ENCODE measurements at regions not wholly inside any gene's neighbourhood (a gene's known extent, or its start where the extent isn't known, plus 50 kb on each side); places are given as distances from the start of the nearest gene placed in this dataset.
A peak's percentile ranks its signal among the peaks of the same experiment; 100 is the strongest.
"Not testable (repeated sequence)": the region's sequence is repeated elsewhere in the genome, so short reads cannot be mapped to it uniquely, and the experiment has no call there.

DNA sequence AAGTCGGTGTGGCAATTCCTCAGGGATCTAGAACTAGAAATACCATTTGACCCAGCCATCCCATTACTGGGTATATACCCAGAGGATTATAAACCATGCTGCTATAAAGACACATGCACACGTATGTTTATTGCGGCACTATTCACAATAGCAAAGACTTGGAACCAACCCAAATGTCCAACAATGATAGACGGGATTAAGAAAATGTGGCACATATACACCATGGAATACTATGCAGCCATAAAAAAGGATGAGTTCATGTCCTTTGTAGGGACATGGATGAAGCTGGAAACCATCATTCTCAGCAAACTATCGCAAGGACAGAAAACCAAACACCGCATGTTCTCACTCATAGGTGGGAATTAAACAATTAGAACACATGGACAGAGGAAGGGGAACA is 80.6 kb upstream of the ST3GAL5 start:
- H3K4me2 ChIP-seq (ENCODE audit: low read length); DNase-seq (ENCODE audit: low read depth, low spot score); H3K9me2 ChIP-seq (ENCODE audit: insufficient read depth); H2AFZ ChIP-seq (ENCODE audit: low read depth, low read length, poor library complexity, severe bottlenecking); H3K27ac ChIP-seq (ENCODE audit: low read depth, low read length); H3K4me1 ChIP-seq (ENCODE audit: control insufficient read depth in 1 of 2, insufficient read depth in 2 of 2, low read length in 2 of 2); H3K4me3 ChIP-seq (replicated peaks in 1 of 2; ENCODE audit: low read depth in 1 of 2, low read length in 2 of 2); H3K27me3 ChIP-seq (ENCODE audit: insufficient read depth, low read length); intact Hi-C loops (cut with micrococcal nuclease); POLR2A ChIA-PET; RAD21 ChIA-PET (ENCODE audit: low non-redundant PET in 1 of 2, low total read pairs in 2 of 2, uncharacterized antibody in 2 of 2, unreplicated experiment in 2 of 2); ATAC-seq; H3K9ac ChIP-seq (ENCODE audit: low read length); H3K36me3 ChIP-seq (ENCODE audit: control insufficient read depth in 1 of 2, insufficient read depth in 2 of 2, low read length in 2 of 2); BruUV-seq (replicated peaks); CTCF ChIA-PET; H3K79me2 ChIP-seq (ENCODE audit: insufficient read depth, low read length); H4K20me1 ChIP-seq (ENCODE audit: insufficient read depth); H3K9me3 ChIP-seq (ENCODE audit: control insufficient read depth in 1 of 2, insufficient read depth in 1 of 2, low read depth in 1 of 2, low read length in 2 of 2): not testable (repeated sequence)

DNA sequence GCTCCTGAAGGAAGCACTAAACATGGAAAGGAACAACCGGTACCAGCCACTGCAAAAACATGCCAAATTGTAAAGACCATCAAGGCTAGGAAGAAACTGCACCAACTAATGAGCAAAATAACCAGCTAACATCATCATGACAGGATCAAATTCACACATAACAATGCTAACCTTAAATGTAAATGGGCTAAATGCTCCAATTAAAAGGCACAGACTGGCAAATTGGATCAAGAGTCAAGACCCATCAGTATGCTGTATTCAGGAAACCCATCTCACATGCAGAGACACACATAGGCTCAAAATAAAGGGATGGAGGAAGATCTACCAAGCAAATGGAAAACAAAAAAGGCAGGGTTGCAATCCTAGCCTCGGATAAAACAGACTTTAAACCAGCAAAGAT is 77.0 kb upstream of the ST3GAL5 start:
- H3K4me1 ChIP-seq (ENCODE audit: control insufficient read depth in 1 of 2, insufficient read depth in 2 of 2, low read length in 2 of 2) = peaks cover 5 to 20% of the 10 kb centered on the region in 2 experiments; a peak in 3 of 4 replicates
- H3K4me3 ChIP-seq (replicated peaks in 1 of 2; ENCODE audit: low read depth in 1 of 2, low read length in 2 of 2); POLR2A ChIA-PET; H3K79me2 ChIP-seq (ENCODE audit: insufficient read depth, low read length); RAD21 ChIA-PET (ENCODE audit: low non-redundant PET in 1 of 2, low total read pairs in 2 of 2, uncharacterized antibody in 2 of 2, unreplicated experiment in 2 of 2); H3K36me3 ChIP-seq (ENCODE audit: control insufficient read depth in 1 of 2, insufficient read depth in 2 of 2, low read length in 2 of 2); H3K9me2 ChIP-seq (ENCODE audit: insufficient read depth); H3K4me2 ChIP-seq (ENCODE audit: low read length); BruUV-seq (replicated peaks); intact Hi-C loops (cut with micrococcal nuclease); H3K27me3 ChIP-seq (ENCODE audit: insufficient read depth, low read length); ATAC-seq; H4K20me1 ChIP-seq (ENCODE audit: insufficient read depth); H2AFZ ChIP-seq (ENCODE audit: low read depth, low read length, poor library complexity, severe bottlenecking); H3K9ac ChIP-seq (ENCODE audit: low read length); H3K9me3 ChIP-seq (ENCODE audit: control insufficient read depth in 1 of 2, insufficient read depth in 1 of 2, low read depth in 1 of 2, low read length in 2 of 2); H3K27ac ChIP-seq (ENCODE audit: low read depth, low read length); DNase-seq (ENCODE audit: low read depth, low spot score); CTCF ChIA-PET: not testable (repeated sequence)

DNA sequence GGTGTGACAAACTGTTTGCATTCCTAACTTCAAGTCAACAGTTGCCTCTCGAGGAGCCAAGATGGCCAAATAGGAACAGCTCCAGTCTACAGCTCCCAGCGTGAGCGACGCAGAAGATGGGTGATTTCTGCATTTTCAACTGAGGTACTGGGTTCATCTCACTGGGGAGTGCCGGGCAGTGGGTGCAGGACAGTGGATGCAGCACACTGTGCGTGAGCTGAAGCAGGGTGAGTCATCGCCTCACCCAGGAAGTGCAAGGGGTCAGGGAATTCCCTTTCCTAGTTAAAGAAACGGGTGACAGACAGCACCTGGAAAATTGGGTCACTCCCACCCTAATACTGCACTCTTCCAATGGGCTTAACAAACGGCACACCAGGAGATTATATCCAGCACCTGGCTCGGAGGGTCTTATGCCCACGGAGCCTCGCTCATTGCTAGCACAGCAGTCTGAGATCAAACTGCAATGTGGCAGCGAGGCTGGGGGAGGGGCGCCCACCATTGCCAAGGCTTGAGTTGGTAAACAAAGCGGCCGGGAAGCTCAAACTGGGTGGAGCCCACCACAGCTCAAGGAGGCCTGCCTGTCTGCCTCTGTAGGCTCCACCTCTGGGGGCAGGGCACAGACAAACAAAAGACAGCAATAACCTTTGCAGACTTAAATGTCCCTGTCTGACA is 75.1 kb upstream of the ST3GAL5 start:
- peak overlapping the region; percentile 72 for H3K4me2 ChIP-seq (ENCODE audit: low read length)
- H3K9me2 ChIP-seq (ENCODE audit: insufficient read depth); H3K79me2 ChIP-seq (ENCODE audit: insufficient read depth, low read length); H3K27ac ChIP-seq (ENCODE audit: low read depth, low read length); BruUV-seq (replicated peaks); POLR2A ChIA-PET; DNase-seq (ENCODE audit: low read depth, low spot score); H3K9ac ChIP-seq (ENCODE audit: low read length); intact Hi-C loops (cut with micrococcal nuclease); H3K27me3 ChIP-seq (ENCODE audit: insufficient read depth, low read length); H3K36me3 ChIP-seq (ENCODE audit: control insufficient read depth in 1 of 2, insufficient read depth in 2 of 2, low read length in 2 of 2); RAD21 ChIA-PET (ENCODE audit: low non-redundant PET in 1 of 2, low total read pairs in 2 of 2, uncharacterized antibody in 2 of 2, unreplicated experiment in 2 of 2); H3K9me3 ChIP-seq (ENCODE audit: control insufficient read depth in 1 of 2, insufficient read depth in 1 of 2, low read depth in 1 of 2, low read length in 2 of 2); H2AFZ ChIP-seq (ENCODE audit: low read depth, low read length, poor library complexity, severe bottlenecking); H4K20me1 ChIP-seq (ENCODE audit: insufficient read depth); CTCF ChIA-PET: not testable (repeated sequence)
- H3K4me1 ChIP-seq (ENCODE audit: control insufficient read depth in 1 of 2, insufficient read depth in 2 of 2, low read length in 2 of 2) = peaks cover 5 to 20% of the 10 kb centered on the region in 2 experiments; a peak in 3 of 4 replicates
- peak overlapping the region in 1 of 2 experiments; percentile 39; a peak in 2 of 4 replicates for H3K4me3 ChIP-seq (replicated peaks in 1 of 2; ENCODE audit: low read depth in 1 of 2, low read length in 2 of 2)
- TF ChIP-seq JUND (IDR thresholded peaks at IDR 0.05) (peak; percentile 72), SP1 (IDR thresholded peaks at IDR 0.05; ENCODE audit: low read depth) (0 out of 2 replicates have a peak, but pooled peaks have one; percentile 31), FOSL1 (IDR thresholded peaks at IDR 0.05; ENCODE audit: low read depth) (peak; percentile 47), CBX3 (IDR thresholded peaks at IDR 0.05; ENCODE audit: low read depth) (0 out of 2 replicates have a peak, but pooled peaks have one; percentile 53), ELF1 (IDR thresholded peaks at IDR 0.05; ENCODE audit: borderline replicate concordance, low read depth) (0 out of 2 replicates have a peak, but pooled peaks have one; percentile 22)
- ATAC-seq = peak; percentile 64

Measured in HCT116 (cell line).